DND-41 (cell line): ENCODE measurements at regions not wholly inside any gene's neighbourhood (a gene's known extent, or its start where the extent isn't known, plus 50 kb on each side); places are given as distances from the start of the nearest gene placed in this dataset.

Experiments used
- ATAC-seq: fragments of 200-7000 bp; cut with Tn5 transposase; 3 replicates; pipeline ENCODE4 v1.9.1; 2021; ENCODE audit warnings: low read depth; ENCODE audit not compliant: insufficient read depth
- DNase-seq: peaks from one replicate; pipeline ENCODE4 v3.0.0-alpha.2; 2020
- H2AFZ ChIP-seq: 2 replicates; pipeline ENCODE4 v1.6.0; 2012; ENCODE audit warnings: low read depth, low read length
- H3K27ac ChIP-seq: 2 replicates; pipeline ENCODE4 v1.5.1; 2012; ENCODE audit warnings: low read length, inconsistent platforms
- H3K27me3 ChIP-seq: fragments of 200-600 bp; sonication (generic); 2 replicates; pipeline ENCODE4 v1.6.0; 2012; ENCODE audit warnings: low read length, mild to moderate bottlenecking, inconsistent platforms; ENCODE audit not compliant: insufficient read depth, poor library complexity
- H3K36me3 ChIP-seq: 2 replicates; pipeline ENCODE4 v1.5.1; 2012; ENCODE audit warnings: low read length, inconsistent platforms; ENCODE audit not compliant: insufficient read depth
- H3K4me1 ChIP-seq: 2 replicates; pipeline ENCODE4 v1.5.1; 2012; ENCODE audit warnings: mild to moderate bottlenecking, low read length; ENCODE audit not compliant: insufficient read depth
- H3K4me2 ChIP-seq: 2 replicates; pipeline ENCODE4 v1.6.0; 2012; ENCODE audit warnings: mild to moderate bottlenecking, moderate library complexity, low read length, inconsistent platforms; ENCODE audit not compliant: insufficient read depth
- H3K4me3 ChIP-seq, 2 experiments: fragments of 200-600 bp in 1 of 2; shearing (Covaris generic) in 1 of 2; 2 replicates each; pipeline ENCODE4 v1.5.1; 2012 to 2016; ENCODE audit warnings: inconsistent platforms in 2 of 2, low read length in 2 of 2, mild to moderate bottlenecking in 2 of 2, low read depth in 1 of 2, moderate library complexity in 1 of 2
- H3K79me2 ChIP-seq: 2 replicates; pipeline ENCODE4 v1.6.0; 2012; ENCODE audit warnings: low read length, inconsistent platforms; ENCODE audit not compliant: insufficient read depth
- H3K9ac ChIP-seq: 2 replicates; pipeline ENCODE4 v1.6.0; 2012; ENCODE audit warnings: low read depth, mild to moderate bottlenecking, inconsistent platforms, low read length, moderate library complexity
- H3K9me3 ChIP-seq: 2 replicates; pipeline ENCODE4 v1.5.1; 2012; ENCODE audit warnings: low read length, moderate library complexity, mild to moderate bottlenecking, inconsistent platforms; ENCODE audit not compliant: insufficient read depth, severe bottlenecking
- H4K20me1 ChIP-seq: 2 replicates; pipeline ENCODE4 v1.6.0; 2012; ENCODE audit warnings: low read length; ENCODE audit not compliant: insufficient read depth
- EZH2 ChIP-seq: IDR thresholded peaks from 3 replicates; pipeline ENCODE4 v1.6.1; 2012; ENCODE audit warnings: borderline replicate concordance, low read depth, mild to moderate bottlenecking, moderate library complexity, low read length, inconsistent platforms; ENCODE audit not compliant: severe bottlenecking
- TF ChIP-seq, protein P1 (sequence below): IDR thresholded peaks from 2 replicates; pipeline ENCODE4 v1.5.1; 2012; ENCODE audit warnings: borderline replicate concordance, low read length, moderate library complexity, mild to moderate bottlenecking; ENCODE audit not compliant: poor library complexity, severe bottlenecking; ENCODE audit errors: extremely low read depth

DNA sequence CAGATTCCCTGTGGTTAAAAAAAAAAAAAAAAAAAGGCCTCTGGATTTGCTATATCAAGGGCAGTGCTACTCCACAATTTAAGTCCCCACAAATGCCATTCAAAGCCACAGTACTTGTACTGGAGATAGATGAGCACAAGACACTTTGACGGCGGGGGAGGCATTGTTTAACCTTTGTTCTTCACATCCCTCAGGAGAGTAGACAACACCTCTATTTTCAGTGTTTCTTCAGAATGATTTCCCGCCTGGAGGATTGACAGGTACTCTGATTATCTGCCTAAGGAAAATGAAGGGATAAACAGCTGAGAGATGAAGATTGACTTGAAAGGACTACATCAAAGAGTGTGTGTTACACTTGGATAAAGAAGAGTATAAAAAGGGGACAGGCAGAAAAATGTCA, 58.7 kb downstream of the OTOL1 start:
- TF ChIP-seq EZH2: no peak
- TF ChIP-seq, protein P1, sequence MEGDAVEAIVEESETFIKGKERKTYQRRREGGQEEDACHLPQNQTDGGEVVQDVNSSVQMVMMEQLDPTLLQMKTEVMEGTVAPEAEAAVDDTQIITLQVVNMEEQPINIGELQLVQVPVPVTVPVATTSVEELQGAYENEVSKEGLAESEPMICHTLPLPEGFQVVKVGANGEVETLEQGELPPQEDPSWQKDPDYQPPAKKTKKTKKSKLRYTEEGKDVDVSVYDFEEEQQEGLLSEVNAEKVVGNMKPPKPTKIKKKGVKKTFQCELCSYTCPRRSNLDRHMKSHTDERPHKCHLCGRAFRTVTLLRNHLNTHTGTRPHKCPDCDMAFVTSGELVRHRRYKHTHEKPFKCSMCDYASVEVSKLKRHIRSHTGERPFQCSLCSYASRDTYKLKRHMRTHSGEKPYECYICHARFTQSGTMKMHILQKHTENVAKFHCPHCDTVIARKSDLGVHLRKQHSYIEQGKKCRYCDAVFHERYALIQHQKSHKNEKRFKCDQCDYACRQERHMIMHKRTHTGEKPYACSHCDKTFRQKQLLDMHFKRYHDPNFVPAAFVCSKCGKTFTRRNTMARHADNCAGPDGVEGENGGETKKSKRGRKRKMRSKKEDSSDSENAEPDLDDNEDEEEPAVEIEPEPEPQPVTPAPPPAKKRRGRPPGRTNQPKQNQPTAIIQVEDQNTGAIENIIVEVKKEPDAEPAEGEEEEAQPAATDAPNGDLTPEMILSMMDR: no peak
- ATAC-seq (no peak), DNase-seq (no peak)
- Histone ChIP-seq H3K9me3 (no peaks in the 10 kb centered on the region), H3K27me3 (no peaks in the 10 kb centered on the region), H3K4me1 (peaks cover 34% of the 10 kb centered on the region), H3K4me3 (no peak overlapping the region), H4K20me1 (no peaks in the 10 kb centered on the region), H2AFZ (no peak overlapping the region), H3K36me3 (no peaks in the 10 kb centered on the region), H3K27ac (no peak overlapping the region), H3K4me2 (no peak overlapping the region), H3K79me2 (no peaks in the 10 kb centered on the region), H3K9ac (no peak overlapping the region)

DNA sequence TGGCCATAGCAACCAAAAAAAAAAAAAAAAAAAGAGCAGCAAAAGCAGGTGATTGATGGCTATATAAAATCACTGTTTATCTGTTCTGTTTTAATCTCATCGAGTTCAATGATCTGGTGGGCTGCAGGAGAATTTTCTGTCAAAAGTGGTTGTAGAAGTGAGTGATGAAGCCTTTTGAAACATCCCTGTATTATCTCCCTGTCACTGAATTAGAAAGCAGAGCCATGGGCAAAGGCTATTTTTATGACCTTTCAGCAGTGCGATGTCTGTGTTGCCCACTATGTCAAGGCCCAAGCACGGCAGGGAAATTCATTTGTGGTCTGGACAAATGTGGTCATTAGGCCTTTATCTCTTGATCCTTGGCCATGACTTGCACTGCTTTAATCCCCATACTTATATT, 59.9 kb downstream of the OTOL1 start:
- H3K4me1 ChIP-seq: peaks cover 34% of the 10 kb centered on the region
- peak overlapping the region; percentile 17; the same call in 1 of the 2 replicates for H3K27ac ChIP-seq
- H3K9ac ChIP-seq: no peak overlapping the region
- no peak for DNase-seq
- peak overlapping the region; percentile 14; the same call in 1 of the 2 replicates for H3K4me2 ChIP-seq
- TF ChIP-seq, protein P1: no peak
- TF ChIP-seq EZH2: no peak
- H2AFZ ChIP-seq: no peak overlapping the region
- H3K9me3 ChIP-seq: no peaks in the 10 kb centered on the region
- no peaks in the 10 kb centered on the region for H3K79me2 ChIP-seq
- no peak for ATAC-seq
- H3K4me3 ChIP-seq: no peak overlapping the region
- H3K27me3 ChIP-seq: no peaks in the 10 kb centered on the region
- no peaks in the 10 kb centered on the region for H4K20me1 ChIP-seq
- H3K36me3 ChIP-seq: no peaks in the 10 kb centered on the region

DNA sequence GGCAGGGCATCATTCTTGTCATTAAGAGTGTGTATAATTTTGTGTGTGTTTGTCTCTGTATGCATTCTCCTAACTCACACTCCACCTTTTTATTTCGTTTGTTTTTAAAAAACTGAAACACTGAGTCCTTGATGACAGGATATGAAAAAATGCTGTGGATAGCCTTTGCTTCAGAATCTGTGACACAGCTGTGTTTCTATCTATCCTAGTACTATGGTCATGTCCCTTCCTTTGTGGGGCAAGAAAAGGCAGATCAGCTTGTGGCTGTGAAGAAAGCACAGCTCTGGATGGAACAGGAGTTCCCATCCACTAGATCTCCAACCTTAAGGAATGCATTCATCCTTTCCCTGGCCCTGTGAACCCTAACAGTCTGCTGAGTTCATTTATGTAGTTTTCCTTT, 60.3 kb downstream of the OTOL1 start:
- Histone ChIP-seq H3K36me3 (no peaks in the 10 kb centered on the region), H3K79me2 (no peaks in the 10 kb centered on the region), H4K20me1 (no peaks in the 10 kb centered on the region), H3K27me3 (no peaks in the 10 kb centered on the region), H3K4me1 (peaks cover 34% of the 10 kb centered on the region), H2AFZ (no peak overlapping the region), H3K4me2 (peak overlapping the region; percentile 14; the same call in 1 of the 2 replicates), H3K27ac (peak overlapping the region; percentile 17; the same call in 1 of the 2 replicates), H3K9ac (no peak overlapping the region), H3K4me3 (no peak overlapping the region), H3K9me3 (no peaks in the 10 kb centered on the region)
- TF ChIP-seq, protein P1: no peak
- TF ChIP-seq EZH2: no peak
- DNase-seq: no peak
- ATAC-seq: 0 out of 3 replicates have a peak, but pooled peaks have one; percentile 11
